ENCODE measurements at regions not wholly inside any gene's neighbourhood (a gene's known extent, or its start where the extent isn't known, plus 50 kb on each side); places are given as distances from the start of the nearest gene placed in this dataset.

GRCh38 chr2:10240161-10240681 lies 62.5 kb upstream of the HPCAL1 start:
- H2AFZ ChIP-seq (ENCODE audit: low read depth, low read length, severe bottlenecking) = no peak overlapping the region
- no peaks in the 10 kb centered on the region for H4K20me1 ChIP-seq (ENCODE audit: low read depth, low read length)
- H3F3A ChIP-seq (ENCODE audit: insufficient read depth) = no peaks in the 10 kb centered on the region
- H3K9me3 ChIP-seq (ENCODE audit: insufficient read depth, low read length) = no peaks in the 10 kb centered on the region
- no peaks in the 10 kb centered on the region for H3K36me3 ChIP-seq (ENCODE audit: low read length)
- H3K4me2 ChIP-seq (ENCODE audit: low read depth, low read length, poor library complexity, severe bottlenecking) = no peak overlapping the region
- no peak for TF ChIP-seq EZH2phosphoT487 (conservative IDR thresholded peaks at IDR 0.05; ENCODE audit: low read length)
- TF ChIP-seq, protein P1, sequence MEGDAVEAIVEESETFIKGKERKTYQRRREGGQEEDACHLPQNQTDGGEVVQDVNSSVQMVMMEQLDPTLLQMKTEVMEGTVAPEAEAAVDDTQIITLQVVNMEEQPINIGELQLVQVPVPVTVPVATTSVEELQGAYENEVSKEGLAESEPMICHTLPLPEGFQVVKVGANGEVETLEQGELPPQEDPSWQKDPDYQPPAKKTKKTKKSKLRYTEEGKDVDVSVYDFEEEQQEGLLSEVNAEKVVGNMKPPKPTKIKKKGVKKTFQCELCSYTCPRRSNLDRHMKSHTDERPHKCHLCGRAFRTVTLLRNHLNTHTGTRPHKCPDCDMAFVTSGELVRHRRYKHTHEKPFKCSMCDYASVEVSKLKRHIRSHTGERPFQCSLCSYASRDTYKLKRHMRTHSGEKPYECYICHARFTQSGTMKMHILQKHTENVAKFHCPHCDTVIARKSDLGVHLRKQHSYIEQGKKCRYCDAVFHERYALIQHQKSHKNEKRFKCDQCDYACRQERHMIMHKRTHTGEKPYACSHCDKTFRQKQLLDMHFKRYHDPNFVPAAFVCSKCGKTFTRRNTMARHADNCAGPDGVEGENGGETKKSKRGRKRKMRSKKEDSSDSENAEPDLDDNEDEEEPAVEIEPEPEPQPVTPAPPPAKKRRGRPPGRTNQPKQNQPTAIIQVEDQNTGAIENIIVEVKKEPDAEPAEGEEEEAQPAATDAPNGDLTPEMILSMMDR (IDR thresholded peaks at IDR 0.05; ENCODE audit: insufficient read depth, low read length, poor library complexity, severe bottlenecking) = no peak
- H3K4me3 ChIP-seq (ENCODE audit: insufficient read depth, low read length, poor library complexity, severe bottlenecking) = no peak overlapping the region
- no peak overlapping the region for H3K9ac ChIP-seq (ENCODE audit: low read length)
- H3K9me2 ChIP-seq (replicated peaks; ENCODE audit: insufficient read depth, low read length) = no peaks in the 10 kb centered on the region
- H3K79me2 ChIP-seq (ENCODE audit: insufficient read depth, low read length) = no peaks in the 10 kb centered on the region
- H3K27ac ChIP-seq (ENCODE audit: low read depth, low read length) = no peak overlapping the region
- no peaks in the 10 kb centered on the region for H3K27me3 ChIP-seq (ENCODE audit: low read length)

DNA sequence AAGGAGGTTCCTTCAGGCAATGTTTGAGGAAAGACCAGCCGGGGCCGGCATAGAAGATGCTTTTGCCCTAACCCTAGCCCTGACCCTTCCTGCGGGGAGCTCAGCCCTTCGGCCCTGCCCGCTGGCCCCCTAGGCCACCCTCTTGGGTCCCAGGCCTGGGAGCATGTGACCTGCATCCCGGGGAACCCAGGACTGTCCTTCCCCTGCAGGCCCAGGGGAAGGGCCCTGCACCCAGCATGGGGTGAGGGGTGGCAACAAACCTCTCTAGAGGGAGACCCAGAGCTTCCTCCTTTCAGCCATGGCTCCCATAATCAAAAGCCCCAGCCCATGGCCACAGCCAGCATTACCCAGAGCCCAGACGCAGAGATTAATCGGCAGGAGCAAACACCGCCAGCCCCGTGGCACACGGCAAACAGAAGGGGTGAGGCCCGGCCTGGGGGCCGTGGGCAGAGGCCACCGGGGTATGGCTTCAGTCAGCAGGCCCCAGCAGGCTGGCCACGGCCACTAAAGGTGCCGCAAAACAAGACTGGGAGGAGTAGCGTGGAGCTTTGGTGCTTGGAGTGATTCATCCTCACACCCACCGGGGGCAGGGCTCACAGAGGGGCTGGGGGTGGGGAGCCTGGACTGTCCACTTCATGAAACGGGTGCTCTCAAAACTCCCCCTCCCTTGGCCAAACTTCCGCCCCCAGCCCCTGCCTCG lies 61.6 kb upstream of the HPCAL1 start:
- no peaks in the 10 kb centered on the region for H3K36me3 ChIP-seq (ENCODE audit: low read length)
- no peaks in the 10 kb centered on the region for H3K9me3 ChIP-seq (ENCODE audit: insufficient read depth, low read length)
- H2AFZ ChIP-seq (ENCODE audit: low read depth, low read length, severe bottlenecking) = no peak overlapping the region
- no peaks in the 10 kb centered on the region for H4K20me1 ChIP-seq (ENCODE audit: low read depth, low read length)
- H3K4me3 ChIP-seq (ENCODE audit: insufficient read depth, low read length, poor library complexity, severe bottlenecking) = no peak overlapping the region
- H3K9ac ChIP-seq (ENCODE audit: low read length) = no peak overlapping the region
- no peak overlapping the region for H3K27ac ChIP-seq (ENCODE audit: low read depth, low read length)
- H3K9me2 ChIP-seq (replicated peaks; ENCODE audit: insufficient read depth, low read length) = no peaks in the 10 kb centered on the region
- no peak for TF ChIP-seq EZH2phosphoT487 (conservative IDR thresholded peaks at IDR 0.05; ENCODE audit: low read length)
- TF ChIP-seq, protein P1 (IDR thresholded peaks at IDR 0.05; ENCODE audit: insufficient read depth, low read length, poor library complexity, severe bottlenecking) = no peak
- no peak overlapping the region for H3K4me2 ChIP-seq (ENCODE audit: low read depth, low read length, poor library complexity, severe bottlenecking)
- H3F3A ChIP-seq (ENCODE audit: insufficient read depth) = no peaks in the 10 kb centered on the region
- no peaks in the 10 kb centered on the region for H3K27me3 ChIP-seq (ENCODE audit: low read length)
- H3K79me2 ChIP-seq (ENCODE audit: insufficient read depth, low read length) = no peaks in the 10 kb centered on the region

DNA sequence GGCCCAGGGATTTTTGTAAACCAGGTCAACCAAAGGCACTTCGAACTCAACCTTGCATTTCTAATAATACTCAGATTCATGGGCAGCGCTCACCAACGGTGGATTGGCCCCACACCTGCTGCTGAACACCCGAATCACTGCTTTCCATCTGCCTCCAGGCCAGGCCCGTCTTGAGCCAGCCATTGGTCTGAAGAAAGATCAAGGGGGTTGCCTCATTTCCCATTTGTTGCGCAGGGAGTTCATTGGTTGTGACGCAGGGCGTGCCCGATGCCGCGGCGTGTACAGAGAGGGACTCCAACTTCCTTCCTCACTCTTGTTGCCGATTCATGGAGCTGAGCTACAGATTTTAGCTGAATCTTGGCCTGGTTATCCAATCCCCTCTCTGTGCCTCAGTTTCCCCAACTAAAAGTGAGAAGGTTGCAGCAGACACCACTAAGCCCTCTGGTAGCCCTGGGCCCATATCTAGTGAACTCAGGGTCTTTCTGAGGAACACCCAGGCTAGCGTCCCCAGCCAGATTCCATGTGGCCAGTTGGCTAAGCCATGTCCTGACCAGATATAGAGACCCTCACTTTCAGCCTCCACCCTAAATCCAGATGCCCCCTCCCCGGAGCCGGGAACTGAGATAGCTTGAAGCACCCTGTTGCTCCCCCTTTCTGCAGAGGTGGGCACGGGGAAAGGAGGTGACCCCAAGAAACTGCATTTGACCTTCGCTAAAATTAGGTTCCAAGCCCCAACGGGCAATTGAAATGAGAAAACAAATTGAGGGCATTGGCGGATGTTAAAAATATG lies 60.9 kb upstream of the HPCAL1 start:
- no peaks in the 10 kb centered on the region for H3K79me2 ChIP-seq (ENCODE audit: insufficient read depth, low read length)
- no peaks in the 10 kb centered on the region for H3K36me3 ChIP-seq (ENCODE audit: low read length)
- H3K27ac ChIP-seq (ENCODE audit: low read depth, low read length) = no peak overlapping the region
- TF ChIP-seq EZH2phosphoT487 (conservative IDR thresholded peaks at IDR 0.05; ENCODE audit: low read length) = no peak
- TF ChIP-seq, protein P1 (IDR thresholded peaks at IDR 0.05; ENCODE audit: insufficient read depth, low read length, poor library complexity, severe bottlenecking) = no peak
- H3K9me2 ChIP-seq (replicated peaks; ENCODE audit: insufficient read depth, low read length) = no peaks in the 10 kb centered on the region
- no peaks in the 10 kb centered on the region for H4K20me1 ChIP-seq (ENCODE audit: low read depth, low read length)
- H3K4me3 ChIP-seq (ENCODE audit: insufficient read depth, low read length, poor library complexity, severe bottlenecking) = no peak overlapping the region
- H3K4me2 ChIP-seq (ENCODE audit: low read depth, low read length, poor library complexity, severe bottlenecking) = no peak overlapping the region
- no peaks in the 10 kb centered on the region for H3F3A ChIP-seq (ENCODE audit: insufficient read depth)
- H2AFZ ChIP-seq (ENCODE audit: low read depth, low read length, severe bottlenecking) = no peak overlapping the region
- no peak overlapping the region for H3K9ac ChIP-seq (ENCODE audit: low read length)
- no peaks in the 10 kb centered on the region for H3K9me3 ChIP-seq (ENCODE audit: insufficient read depth, low read length)
- H3K27me3 ChIP-seq (ENCODE audit: low read length) = no peaks in the 10 kb centered on the region

All from SU-DHL-6 (cell line).